HG03095 (cell line): ENCODE measurements at regions not wholly inside any gene's neighbourhood (a gene's known extent, or its start where the extent isn't known, plus 50 kb on each side); places are given as distances from the start of the nearest gene placed in this dataset.

ENCODE experiments used
- ATAC-seq: cut with Tn5 transposase; IDR thresholded peaks from one replicate; pipeline ENCODE4 v1.9.1; 2021; ENCODE audit warnings: moderate library complexity; ENCODE audit not compliant: unreplicated experiment

DNA sequence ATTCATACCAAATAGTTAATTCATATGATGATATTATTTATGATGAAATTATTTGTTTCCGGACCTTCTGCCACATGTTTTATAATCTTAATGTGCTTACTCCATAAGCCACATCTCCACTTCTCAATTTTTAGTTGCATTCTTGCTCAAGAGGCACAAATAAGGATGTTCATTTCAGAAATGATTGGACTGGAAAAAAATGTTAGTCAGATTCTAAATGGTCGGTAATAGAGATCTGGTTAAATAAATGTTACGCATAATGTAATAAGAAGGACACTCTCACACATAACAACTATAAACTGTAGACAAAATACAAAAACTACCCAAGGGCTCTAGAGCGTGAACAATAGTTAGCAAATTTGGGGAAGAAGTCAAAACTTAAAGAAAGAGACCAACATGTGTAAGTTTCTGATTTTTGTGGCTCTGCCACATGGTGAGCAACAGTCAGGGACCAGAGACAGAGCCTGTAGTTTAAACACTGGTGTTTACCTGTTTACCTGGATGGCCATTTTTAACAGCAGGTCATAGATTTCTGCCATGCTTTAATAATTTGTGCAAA is 554.3 kb upstream of the CLINT1 start:
- no peak for ATAC-seq

DNA sequence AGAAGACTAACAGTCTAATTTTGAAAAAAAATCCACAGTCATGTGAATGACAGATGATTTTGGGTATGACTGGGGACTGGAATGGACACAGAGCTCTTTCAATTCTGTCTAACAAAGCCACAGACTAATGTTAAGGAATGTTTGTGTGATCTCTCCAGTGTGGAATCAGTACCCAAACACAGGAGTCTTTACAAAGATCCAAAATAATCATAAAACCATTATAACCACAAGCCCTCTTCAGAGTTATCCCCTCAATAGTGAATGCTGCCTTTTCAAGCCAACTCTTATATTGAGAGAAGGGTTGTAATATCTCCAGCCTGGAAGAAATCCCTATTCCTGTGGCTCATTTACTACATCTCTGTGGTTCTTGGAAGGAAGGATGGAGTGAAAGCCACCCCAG is 552.0 kb upstream of the CLINT1 start:
- no peak for ATAC-seq

DNA sequence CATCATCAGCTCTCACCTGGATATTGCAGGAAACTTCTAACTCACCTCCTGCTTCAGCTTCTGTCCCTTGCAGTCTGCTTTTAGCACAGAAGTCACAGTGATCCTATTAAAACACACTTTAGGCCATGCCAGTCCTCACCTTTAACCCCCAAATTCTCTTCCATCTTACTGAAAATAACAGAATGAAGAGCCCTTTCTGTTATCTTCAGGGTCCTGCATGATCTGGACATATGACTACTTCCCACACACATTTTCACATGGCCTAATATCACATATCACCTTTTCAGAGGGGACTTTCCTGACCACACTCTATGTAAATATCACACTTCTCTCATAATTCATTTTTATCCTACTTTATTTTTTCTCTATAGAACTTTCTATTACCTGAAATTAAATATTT is 550.6 kb upstream of the CLINT1 start:
- ATAC-seq, result no peak

DNA sequence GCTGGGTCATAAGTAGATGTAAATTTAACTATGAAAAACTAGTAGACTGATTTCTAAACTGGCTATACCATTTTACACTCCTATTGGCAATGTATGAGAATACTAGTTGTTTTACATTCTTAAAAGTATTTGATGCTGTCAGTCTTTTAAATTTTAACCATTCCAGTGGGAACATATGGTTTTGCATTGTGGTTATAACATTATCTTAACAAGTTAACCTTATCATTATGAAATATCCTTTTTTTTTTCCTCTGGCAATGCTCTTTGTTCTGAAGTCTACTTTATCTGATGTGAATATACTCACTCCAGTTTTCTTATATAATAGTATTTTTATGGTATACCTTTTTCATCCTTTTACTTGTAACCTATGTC is 548.9 kb upstream of the CLINT1 start:
- ATAC-seq, result no peak

DNA sequence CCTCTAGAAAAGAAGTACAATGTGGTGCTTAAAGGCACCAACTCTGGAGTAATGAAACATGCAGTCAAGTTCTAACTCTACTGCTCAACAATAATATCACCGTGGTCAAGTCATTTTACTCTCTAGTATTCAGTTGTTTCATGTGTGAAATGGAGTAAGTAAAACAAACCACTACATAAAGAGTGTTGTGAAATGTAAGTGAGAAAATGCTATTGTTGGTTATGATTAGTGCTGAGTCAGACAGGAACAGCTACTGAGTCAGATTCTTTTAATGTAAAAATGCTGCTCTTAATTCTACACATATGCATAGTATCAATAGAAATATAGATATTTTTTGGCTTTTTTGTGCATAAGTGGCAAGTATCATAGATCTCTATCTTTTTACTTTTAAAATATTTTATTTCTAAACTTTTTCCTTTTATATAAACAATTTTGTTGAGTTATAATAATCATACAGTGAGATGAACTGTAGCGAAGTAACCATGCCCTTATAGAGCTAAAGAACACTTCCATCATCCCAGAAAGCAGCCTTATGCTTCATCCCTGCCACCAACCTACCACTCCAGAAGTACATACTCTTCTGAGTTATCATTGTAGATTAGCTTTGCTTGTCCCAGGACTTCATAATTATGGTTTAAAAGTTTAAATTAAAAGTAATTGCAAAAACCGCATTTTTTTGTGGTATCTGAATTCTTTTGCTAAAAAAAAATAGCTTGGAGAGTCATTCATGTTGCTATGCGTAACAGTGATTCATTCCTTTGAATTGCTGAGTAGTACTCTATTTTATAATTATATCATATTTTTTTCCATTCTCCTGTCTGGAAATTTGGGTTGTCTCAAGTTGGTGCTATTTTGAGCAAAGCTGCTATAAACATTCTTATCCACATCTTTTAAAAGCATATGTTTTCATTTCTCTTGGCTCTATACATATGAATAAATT is 548.2 kb upstream of the CLINT1 start:
- peak; percentile 41 for ATAC-seq

DNA sequence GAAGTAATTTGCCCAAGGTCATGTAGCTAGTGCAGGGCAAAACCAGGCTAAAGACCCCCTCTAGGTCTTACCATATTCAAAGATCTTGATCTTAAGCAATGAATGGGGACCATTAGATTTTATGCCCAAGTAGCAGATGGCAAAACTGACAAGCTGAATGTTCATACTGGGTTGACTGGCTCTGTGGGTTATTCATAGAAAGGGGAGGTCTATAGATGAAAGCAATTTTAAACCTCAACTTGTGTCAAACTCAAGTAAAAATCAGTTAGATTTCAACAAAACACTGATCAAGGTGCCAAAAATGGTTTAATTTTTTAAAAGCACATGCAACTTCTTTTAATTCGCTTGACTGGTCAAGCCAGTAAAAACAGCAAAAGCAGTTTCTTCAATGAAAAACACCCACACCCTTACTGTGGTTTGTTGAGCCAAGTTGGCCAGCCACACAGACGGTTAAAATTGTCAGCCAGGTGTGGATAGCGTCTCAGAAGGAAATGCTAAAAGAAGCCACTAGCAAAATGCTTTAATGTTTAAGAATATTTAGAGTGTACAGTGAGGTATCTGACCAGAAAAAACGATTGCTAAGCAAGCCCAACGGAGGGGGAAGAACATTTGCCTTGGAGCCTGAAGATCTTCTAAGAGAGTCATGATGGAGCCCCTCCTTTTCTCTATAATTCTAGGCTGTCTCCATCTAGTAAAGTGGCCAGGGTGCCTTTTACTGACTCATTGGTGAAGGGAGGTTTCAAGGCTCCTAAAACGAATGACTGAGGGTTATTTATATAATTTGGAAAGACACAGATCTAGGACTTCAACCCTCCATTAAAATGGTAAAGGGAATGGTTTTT is 539.6 kb upstream of the CLINT1 start:
- peak; percentile 92 for ATAC-seq

DNA sequence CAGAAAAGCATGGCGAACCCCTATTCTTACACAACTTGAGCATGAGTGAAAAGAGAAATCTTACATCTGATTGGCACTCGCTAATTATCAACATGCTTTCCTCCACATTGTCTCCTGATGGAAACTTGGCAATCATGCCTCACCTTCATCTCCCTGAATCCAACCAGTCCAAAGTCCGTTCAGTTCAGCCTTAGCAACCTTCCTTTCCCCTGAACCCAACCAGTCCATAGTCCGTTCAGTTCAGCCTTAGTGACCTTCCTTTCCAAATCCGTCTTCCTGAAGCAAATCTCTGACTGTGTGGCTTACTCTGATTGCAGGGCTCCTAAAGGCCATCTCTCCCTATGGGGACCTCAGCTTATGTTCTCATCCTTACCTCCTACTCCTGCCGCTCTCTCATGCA is 538.3 kb upstream of the CLINT1 start:
- ATAC-seq, result no peak

DNA sequence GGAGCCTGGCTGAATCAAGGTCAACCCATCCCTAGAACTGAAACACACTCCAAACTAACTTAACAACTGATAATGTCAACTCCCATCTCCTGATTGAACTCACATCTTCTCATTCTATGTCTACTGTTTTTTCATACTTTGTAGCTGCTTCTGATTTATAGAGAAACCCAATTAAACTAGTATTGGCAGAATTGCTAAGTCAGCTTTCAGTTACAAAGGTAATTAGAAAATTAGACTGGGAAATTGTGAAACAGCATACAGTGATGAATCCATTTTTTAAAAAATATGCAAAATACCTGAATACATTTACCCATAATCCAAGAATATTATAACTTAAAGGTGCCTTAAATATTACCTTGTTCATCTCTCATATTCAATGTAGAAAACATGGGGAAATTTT is 535.2 kb upstream of the CLINT1 start:
- no peak for ATAC-seq

DNA sequence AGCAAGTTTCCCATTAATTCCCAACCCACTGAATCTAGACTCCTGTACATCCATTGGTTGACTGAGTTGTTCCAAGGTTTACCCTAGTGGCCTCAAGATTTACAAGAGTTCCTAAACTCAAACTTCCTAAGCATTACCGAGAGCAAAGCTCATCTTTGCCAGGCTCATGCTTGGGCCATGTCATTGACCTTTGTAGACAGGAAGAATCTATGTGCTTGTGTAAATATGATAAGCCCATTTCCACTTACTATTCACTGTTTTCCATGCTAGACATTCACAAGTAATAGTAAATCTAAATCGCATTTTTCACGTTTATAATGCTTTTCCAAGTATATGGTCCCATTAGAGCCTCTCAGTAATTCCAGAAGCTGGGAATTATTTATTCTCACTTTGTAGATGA is 534.5 kb upstream of the CLINT1 start:
- ATAC-seq, result no peak

DNA sequence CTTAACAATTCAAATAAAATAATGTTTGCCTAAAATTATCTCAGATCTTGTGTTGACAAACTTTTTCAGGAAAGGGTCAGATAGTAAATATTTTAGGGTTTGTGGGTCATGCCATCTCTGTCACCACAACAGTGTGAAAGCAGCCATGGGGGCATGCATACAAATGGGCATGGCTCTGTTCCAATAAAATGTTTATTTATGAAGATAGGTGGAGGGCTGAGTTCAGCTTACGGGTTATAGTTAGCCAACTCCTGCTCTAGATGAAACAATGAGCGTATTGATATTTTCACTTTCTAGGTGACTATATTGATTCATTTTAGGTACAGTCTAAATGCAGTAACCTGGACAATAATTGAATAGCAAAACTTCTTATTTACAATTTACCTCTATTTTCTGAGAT is 533.8 kb upstream of the CLINT1 start:
- no peak for ATAC-seq

DNA sequence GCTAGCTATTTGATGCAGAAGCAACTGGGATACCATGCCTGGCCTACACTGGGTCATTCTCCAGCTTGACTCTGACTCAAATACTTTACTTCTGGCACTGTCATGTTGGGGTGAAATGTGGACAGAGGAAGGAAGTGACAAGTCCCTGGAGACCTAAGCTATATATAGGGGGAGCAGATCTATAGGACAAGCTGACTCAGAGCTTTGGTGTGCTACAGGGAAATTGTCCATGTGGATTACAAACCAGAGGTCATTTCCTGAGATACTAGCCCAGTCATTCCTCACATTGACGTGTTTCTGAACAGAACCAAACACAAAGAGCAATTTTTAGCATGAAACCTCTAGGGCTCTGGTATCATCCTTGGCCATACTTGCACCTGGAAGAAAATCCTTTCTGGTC is 531.6 kb upstream of the CLINT1 start:
- ATAC-seq, result no peak

DNA sequence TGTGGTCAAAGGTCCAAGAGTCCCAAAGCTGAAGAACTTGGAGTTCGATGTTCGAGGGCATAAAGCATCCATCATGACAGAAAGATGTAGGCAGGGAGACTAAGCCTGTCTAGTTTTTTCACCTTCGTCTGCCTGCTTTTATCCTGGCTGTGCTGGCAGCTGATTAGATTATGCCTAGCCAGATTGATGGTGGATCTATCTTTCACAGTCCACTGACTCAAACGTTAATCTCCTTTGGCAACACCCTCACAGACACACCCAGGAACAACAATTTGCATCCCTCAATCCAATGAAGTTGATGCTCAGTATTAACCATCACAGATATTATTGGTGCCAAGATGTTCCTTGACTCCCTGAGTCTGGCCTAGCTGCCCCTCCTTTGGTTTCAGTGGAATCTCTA is 530.8 kb upstream of the CLINT1 start:
- no peak for ATAC-seq

DNA sequence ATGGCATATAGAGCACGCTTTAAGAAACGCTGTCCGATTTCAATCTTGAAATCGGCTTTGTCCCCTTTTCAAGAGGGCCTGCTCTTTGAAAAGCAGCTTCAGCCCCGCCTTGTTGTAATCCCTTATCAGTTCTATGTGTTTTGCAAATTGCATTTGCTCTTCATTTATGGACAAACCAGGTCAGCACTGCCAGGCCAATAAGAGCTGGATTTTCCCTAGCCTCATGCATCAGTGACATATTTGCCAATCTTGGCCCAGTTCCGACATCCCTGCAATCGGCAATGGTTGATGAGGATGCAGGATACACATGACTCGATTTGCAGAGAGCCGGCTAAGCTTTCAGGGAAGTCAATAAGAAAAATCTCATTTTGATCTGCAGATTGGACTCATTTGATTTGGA is 529.1 kb upstream of the CLINT1 start:
- no peak for ATAC-seq

DNA sequence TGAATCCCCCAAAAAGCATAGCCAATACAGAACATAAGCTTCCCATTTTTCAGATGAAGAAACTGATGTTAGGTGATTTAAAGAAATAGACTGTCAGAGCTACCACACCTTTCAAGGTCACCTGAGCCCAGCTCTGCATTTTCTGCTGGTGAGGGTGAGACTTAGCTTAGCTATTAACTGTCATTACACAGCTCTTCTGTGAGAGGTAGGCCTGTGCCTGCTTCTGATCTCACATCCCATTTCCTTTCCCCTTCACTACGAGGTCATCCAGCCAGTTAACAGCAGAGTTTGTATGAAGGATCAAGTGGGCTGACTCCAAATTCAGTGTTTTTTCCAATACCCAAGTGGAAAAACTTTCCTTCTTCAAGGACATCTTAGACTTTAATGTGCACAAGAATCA is 528.6 kb upstream of the CLINT1 start:
- no peak for ATAC-seq

DNA sequence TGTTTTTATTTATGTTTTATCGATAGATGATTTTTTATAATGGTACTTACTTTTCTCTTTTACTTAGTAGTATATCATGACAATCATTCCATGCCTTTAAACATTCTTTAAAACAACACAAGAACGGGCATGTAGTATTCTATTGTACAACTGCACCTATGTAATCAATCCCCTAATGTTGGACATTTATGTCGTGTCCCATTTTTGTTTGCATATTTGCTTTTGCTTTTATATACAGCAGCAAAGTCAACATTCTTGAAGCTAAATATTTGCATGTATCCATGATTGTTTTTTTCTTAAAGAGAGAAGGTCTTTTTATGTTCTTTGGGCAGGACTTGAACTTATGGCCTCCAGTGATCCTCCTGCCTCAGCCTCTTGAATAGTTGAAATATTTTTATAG is 527.0 kb upstream of the CLINT1 start:
- ATAC-seq, result no peak

DNA sequence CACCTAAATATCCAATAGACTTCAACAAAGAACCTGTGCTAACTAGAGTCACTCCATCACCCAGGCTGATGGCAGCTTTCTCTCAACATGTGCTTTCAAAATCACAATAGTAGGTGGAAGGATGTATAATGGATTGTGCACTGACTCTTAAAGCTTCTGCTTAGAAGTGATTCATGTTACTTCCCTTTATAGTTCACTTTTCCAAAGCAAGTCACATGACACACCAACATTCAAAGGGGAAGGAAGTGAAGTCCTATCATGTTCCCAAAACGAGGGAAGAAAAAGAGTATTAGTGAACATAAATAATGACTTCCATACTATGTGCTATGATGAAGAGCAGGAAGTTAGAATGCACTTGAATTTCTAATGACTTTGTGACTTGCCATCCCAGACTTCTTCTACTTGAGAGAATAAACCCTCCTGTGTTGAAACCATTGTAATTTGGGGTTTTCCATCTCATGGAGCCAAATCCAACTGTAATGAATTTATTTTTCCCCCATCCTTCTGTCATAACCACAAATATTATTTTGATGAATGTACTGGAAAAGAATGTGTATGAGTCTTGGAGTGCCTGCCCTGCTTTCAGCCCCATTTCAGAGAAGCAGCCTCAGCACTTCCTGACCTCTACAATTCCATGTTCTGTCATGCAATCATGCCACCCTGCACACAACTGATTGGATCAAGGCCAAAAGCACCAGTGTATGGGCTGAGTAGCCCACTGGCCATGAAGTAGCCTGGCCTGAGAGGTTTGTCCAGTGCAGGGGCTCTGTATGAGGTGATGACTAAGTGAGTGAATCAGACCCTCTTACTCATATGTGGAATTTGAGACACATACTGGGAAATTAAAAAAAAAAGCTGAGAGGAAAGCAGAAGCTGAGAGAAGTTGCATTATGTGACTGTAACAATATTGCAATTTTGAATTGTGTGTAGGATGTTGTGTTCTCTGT is 525.9 kb upstream of the CLINT1 start:
- ATAC-seq, result no peak

DNA sequence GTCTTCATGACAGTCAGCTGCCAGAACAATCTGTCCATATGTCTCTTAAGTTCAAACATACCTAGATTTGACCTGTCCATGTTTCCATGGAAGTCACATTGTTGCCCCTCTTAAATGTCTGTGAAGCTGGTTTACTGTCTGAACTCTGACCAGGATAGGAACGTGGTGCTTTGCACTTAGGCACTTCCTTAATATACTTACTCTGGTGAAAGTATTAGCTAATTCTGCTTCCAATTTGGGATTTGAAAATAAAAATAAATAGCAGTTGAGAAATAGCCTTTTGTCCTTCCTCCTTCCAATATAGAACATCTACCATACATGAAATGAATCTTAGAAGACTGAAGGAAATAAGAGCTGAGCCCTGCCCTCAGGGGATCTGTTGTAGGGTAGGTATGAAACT is 524.5 kb upstream of the CLINT1 start:
- ATAC-seq, result no peak

DNA sequence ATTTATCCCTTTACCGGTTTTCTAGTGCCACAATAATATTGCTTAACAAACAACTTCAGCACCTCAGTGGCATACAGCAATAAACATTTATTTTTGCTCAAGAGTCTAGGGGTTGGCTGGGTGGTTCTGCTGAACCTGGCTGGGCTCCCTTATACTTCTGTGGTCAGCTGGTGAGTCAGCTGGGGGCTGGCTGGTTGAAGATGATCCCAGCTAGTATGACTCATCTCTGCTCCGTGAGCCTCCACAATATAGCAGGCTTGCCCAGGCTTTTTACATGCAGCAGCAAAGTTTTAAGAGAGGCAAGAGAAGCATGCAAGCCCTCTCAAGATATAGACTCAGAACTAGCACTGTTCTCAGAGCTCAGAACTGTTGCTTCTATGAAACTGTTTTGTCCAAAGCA is 523.5 kb upstream of the CLINT1 start:
- ATAC-seq, result peak; percentile 92

DNA sequence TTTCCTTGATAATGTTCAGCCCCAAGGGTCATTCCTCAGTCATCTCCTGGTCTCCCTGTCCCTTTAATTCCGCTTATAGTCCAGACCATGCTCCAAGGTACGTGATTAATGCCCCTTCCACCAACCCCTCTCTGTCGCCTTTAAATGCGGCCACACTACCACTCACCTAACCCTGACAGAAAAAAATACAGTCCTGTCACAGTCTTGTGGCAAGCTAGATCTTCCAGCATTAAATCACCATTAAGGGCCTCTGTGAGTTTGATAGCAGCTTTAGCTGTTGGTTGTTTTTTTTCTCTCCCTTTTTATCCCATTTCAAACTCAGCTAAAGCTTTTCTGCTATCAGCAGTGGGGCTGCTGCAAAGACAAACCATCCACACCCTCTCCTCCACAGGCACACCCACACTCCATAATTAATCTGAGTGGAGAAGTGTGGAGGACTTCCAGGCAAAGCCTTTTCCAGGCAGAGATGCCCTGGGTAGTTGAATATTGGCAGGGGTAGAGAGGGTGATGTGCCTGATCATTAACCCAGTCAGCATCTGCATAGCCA is 522.7 kb upstream of the CLINT1 start:
- no peak for ATAC-seq

DNA sequence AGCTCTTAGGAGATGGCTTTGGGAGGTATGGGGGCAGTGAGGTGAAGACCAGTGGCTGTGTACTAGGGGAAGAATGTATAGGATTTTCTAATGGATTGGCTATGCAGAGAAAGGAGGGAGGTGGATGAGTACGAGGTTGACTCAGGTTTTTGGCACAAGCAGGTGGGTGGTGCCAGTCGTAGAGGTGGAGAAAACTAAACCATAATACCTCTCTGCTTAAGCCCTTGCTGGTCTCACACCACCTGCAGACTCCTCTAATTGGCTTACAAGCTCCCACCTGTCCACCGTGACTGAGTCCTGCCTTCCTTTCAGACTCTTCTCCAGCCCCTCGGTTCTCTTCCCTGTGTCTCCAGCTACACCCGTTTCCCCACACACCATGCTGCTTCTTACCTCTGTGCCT is 521.7 kb upstream of the CLINT1 start:
- no peak for ATAC-seq
